ENCODE measurements at regions not wholly inside any gene's neighbourhood (a gene's known extent, or its start where the extent isn't known, plus 50 kb on each side); places are given as distances from the start of the nearest gene placed in this dataset.

- Histone ChIP-seq H3K4me2 (ENCODE audit: low read length) (no peak overlapping the region), H3K79me2 (ENCODE audit: insufficient read depth, low read depth, low read length) (no peaks in the 10 kb centered on the region), H4K20me1 (ENCODE audit: insufficient read depth, low read length) (no peaks in the 10 kb centered on the region), H3K9me2 (ENCODE audit: insufficient read depth, low read length) (no peaks in the 10 kb centered on the region), H3K27ac (ENCODE audit: low read depth, low read length, poor library complexity, severe bottlenecking) (no peak overlapping the region), H2AFZ (ENCODE audit: low read length) (peak overlapping the region; percentile 29; the same call in 1 of the 2 replicates), H3K4me1 (ENCODE audit: insufficient read depth, low read length, poor library complexity, severe bottlenecking) (no peaks in the 10 kb centered on the region), H3K36me3 (ENCODE audit: insufficient read depth, low read length) (peaks cover 4% of the 10 kb centered on the region; the same call in 1 of the 2 replicates), H3K4me3 (ENCODE audit: low read depth, low read length, poor library complexity, severe bottlenecking) (no peak overlapping the region), H3K9me3 (ENCODE audit: low read length) (peaks cover 14% of the 10 kb centered on the region; the same call in 1 of the 2 replicates)
- TF ChIP-seq EZH2phosphoT487 (IDR thresholded peaks at IDR 0.05; ENCODE audit: borderline replicate concordance, low read depth, low read length) = 0 out of 2 replicates have a peak, but pooled peaks have one; percentile 3
- TF ChIP-seq CTCF (conservative IDR thresholded peaks at IDR 0.05; ENCODE audit: low read length) = no peak
- DNase-seq (ENCODE audit: low spot score) = no peak
- no TSS peak for BruUV-seq (replicated peaks)
- ChIA-PET CTCF (ENCODE audit: unreplicated experiment) (no interaction called here), POLR2A (no interaction called here)
- intact Hi-C loops (cut with micrococcal nuclease; ENCODE audit: unreplicated experiment) = no loop called here
Measured at GRCh38 chr6:156406099-156406498, 371.1 kb upstream of the ARID1B start.

GRCh38 chr6:156402628-156403027, 374.6 kb upstream of the ARID1B start:
- POLR2A ChIA-PET = no interaction called here
- no TSS peak for BruUV-seq (replicated peaks)
- intact Hi-C loops (cut with micrococcal nuclease; ENCODE audit: unreplicated experiment) = no loop called here

More at GRCh38 chr6:156402628-156403027, 374.6 kb upstream of the ARID1B start:
- no peak for DNase-seq (ENCODE audit: low spot score)
- no peaks in the 10 kb centered on the region for H4K20me1 ChIP-seq (ENCODE audit: insufficient read depth, low read length)
- peaks cover 10% of the 10 kb centered on the region; the same call in 1 of the 2 replicates for H3K36me3 ChIP-seq (ENCODE audit: insufficient read depth, low read length)
- CTCF ChIA-PET (ENCODE audit: unreplicated experiment) = no interaction called here
- no peak overlapping the region for H3K4me2 ChIP-seq (ENCODE audit: low read length)
- H3K4me3 ChIP-seq (ENCODE audit: low read depth, low read length, poor library complexity, severe bottlenecking) = no peak overlapping the region
- TF ChIP-seq CTCF (conservative IDR thresholded peaks at IDR 0.05; ENCODE audit: low read length) (no peak), EZH2phosphoT487 (IDR thresholded peaks at IDR 0.05; ENCODE audit: borderline replicate concordance, low read depth, low read length) (no peak)
- H3K9me3 ChIP-seq (ENCODE audit: low read length) = peaks cover 21% of the 10 kb centered on the region; the same call in 1 of the 2 replicates
- H3K27ac ChIP-seq (ENCODE audit: low read depth, low read length, poor library complexity, severe bottlenecking) = no peak overlapping the region
- peaks cover 21% of the 10 kb centered on the region for H3K4me1 ChIP-seq (ENCODE audit: insufficient read depth, low read length, poor library complexity, severe bottlenecking)
- no peaks in the 10 kb centered on the region for H3K9me2 ChIP-seq (ENCODE audit: insufficient read depth, low read length)
- H3K79me2 ChIP-seq (ENCODE audit: insufficient read depth, low read depth, low read length) = no peaks in the 10 kb centered on the region
- no peak overlapping the region for H2AFZ ChIP-seq (ENCODE audit: low read length)

All from OCI-LY7 (cell line).